Fibroblast of lung (primary cell): ENCODE measurements at regions not wholly inside any gene's neighbourhood (a gene's known extent, or its start where the extent isn't known, plus 50 kb on each side); places are given as distances from the start of the nearest gene placed in this dataset.

ENCODE experiments used
- CTCF ChIP-seq, 2 donors: IDR thresholded peaks in 1 of 2; conservative IDR thresholded peaks in 1 of 2; 1 replicate in 1 of 2; 2 replicates in 1 of 2; pipeline ENCODE4 v1.5.1; 2011 to 2012; ENCODE audit warnings: low read length in 2 of 2, control low read depth in 1 of 2, inconsistent platforms in 1 of 2, low read depth in 1 of 2, mild to moderate bottlenecking in 1 of 2
- EZH2 ChIP-seq: IDR thresholded peaks from 2 replicates; pipeline ENCODE4 v1.5.1; 2012; ENCODE audit warnings: low read length, control low read depth, mild to moderate bottlenecking; ENCODE audit errors: missing control alignments

GRCh38 chr2:19714926-19715325 is 186.9 kb downstream of the TTC32 start:
- TF ChIP-seq CTCF (conservative IDR thresholded peaks at IDR 0.05 in 1 of 2, IDR thresholded peaks at IDR 0.05 in 1 of 2; ENCODE audit: low read depth in 1 of 2, low read length in 2 of 2) = no peak
- no peak for TF ChIP-seq EZH2
